HG03565 (cell line): ENCODE measurements at regions not wholly inside any gene's neighbourhood (a gene's known extent, or its start where the extent isn't known, plus 50 kb on each side); places are given as distances from the start of the nearest gene placed in this dataset.
"Not testable (repeated sequence)": the region's sequence is repeated elsewhere in the genome, so short reads cannot be mapped to it uniquely, and the experiment has no call there.

Experiments used
- ATAC-seq: cut with Tn5 transposase; IDR thresholded peaks from one replicate; pipeline ENCODE4 v1.9.1; 2021; ENCODE audit warnings: mild to moderate bottlenecking, moderate library complexity; ENCODE audit not compliant: unreplicated experiment

DNA sequence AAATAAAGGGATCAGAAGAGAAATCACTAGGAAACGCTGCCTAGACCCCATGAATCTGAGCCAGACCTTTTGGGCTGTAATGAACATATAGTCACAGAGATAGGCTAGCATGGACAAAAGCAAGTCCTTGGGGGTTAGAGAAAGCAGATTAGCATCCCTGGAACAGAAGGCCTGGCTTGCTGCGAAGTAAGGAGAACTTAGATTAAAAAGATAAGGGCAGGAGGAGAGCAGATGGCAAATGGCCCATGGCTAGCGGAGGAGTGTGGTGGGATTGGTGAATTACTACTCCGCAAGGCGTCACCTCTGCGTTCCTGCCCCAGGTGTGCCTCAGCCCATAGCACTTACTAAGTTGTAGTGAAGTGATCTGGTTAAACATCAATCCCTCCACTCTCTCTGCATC, 92.3 kb upstream of the ZNF438 start:
- no peak for ATAC-seq

DNA sequence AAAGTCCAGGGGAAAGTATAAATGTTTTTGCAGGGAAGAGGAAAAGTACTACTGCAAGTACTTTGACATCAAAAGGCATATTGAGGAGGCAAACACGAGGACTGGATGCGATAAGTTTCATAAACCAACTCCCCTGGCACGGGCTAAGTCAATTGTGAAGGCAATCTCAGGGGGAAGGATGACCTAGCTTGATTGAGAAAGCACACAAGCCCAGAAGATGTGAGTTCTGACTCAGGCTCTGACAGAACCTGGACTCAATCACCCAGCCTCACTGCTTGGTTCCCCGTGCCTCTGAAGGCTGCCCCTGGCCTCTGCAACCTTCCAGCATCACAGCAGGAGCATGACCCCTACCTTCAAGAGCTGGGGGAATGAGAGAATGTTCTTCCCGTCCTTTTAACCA, 93.2 kb upstream of the ZNF438 start:
- ATAC-seq, result no peak

DNA sequence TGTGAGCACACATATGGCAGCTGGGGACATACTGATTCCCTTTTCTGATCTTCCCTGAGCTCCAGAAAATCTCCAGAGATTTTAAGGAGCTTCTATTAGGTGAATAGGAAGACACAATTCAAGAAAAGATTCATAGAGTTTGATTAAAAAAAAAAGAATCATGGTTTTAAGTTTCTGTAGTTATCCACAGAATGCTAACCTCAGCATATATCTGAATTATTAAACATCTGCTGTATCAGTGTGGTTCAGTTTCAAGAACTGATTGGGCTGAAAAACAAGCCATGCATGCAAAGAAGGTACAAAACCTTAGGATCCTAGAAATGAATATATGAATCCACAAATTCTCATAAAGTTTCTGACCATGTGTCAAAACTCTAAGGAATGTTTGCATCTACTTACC, 94.1 kb upstream of the ZNF438 start:
- no peak for ATAC-seq

DNA sequence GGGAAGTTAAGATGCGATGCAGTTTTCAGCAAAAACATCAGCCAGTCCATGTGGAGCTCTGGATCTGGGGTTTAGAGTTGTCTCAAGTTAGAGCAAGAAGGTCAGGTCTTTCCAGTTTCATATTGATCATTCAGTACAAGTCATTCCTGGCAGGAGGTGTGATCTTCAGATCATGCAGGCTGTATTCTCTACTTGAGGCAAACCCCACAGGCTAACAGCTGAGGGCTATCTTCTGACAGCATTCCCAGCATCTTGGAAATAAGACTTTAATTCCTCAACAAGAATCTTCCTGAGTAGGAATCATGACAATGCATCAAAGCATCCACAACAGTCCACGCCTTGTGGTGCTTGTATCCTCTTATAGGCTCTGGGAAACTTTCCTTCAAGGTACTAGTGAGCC, 94.9 kb upstream of the ZNF438 start:
- no peak for ATAC-seq

DNA sequence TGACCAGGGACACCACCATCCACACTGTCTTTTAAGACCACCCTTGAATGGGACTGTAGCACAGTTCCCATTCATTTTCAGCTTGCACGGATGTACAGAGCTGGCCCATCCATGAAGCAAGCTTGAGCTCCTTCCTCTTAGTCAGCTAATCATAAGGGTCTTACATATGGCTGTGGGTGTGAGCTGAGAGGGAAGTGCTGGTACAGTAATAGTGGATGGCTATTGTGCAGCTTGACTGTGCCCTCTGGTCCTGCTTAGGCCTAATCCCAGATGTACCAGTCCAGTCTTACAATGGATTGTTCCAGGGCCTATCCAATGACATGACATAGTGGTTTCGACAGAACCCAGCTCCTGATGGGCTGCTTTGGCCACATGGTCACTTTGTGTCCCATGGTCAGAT, 96.9 kb upstream of the ZNF438 start:
- ATAC-seq, result no peak

- no peak for ATAC-seq
Observed at GRCh38 chr10:31129271-31129670, 97.6 kb upstream of the ZNF438 start.

GRCh38 chr10:31129880-31130405, 98.3 kb upstream of the ZNF438 start:
- no peak for ATAC-seq

DNA sequence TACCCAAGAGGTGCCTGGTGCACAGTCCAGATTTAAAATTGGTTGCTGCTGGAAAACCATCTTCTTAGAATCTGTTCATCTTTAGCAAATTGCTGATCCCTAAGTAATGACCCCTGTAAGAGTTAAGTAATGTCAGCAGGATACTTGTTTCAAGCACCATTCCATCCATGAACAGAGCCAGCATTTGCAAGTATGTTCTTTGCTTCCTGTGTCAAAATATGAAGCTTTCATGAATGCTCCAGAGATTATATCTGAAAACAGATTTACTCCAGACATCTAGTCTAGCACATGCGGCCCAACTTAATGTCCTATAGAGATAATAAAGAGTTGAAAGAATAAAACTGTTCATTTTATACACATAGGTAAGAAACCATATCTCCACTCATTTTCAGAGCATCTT, 98.7 kb upstream of the ZNF438 start:
- no peak for ATAC-seq

GRCh38 chr10:31131251-31131650, 99.6 kb upstream of the ZNF438 start:
- no peak for ATAC-seq

GRCh38 chr10:31132681-31133244, 101.1 kb upstream of the ZNF438 start:
- ATAC-seq, result no peak

GRCh38 chr10:31133251-31133791, 101.7 kb upstream of the ZNF438 start:
- ATAC-seq, result no peak

DNA sequence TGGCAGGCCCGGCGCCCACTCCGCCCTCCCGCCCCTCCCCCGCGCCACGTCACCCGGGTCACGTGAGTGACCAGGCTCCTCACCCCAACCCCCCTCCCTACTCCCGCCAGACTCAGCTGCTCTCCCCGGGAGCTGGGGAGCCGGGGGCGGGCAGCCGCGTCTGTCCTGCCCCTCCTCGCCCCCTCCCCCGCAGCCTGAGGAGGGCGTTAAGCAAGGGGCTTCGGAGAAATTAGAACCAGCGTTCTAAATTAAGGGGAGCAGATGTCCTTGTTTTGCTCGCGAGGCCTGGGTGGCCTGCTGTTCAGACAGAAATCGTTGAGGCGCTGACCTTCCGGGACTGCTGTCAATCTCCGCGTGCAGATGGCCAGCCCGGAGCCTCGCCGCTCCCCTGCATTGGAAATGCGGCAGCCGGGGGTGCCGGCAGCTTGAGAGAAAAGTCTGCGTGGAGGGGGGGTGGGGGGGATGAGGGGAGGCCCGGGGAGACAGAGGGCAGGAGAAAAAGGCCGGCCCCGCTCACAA, 102.2 kb upstream of the ZNF438 start:
- ATAC-seq, result no peak

- ATAC-seq, result no peak
Observed at GRCh38 chr10:31134311-31134952, 102.8 kb upstream of the ZNF438 start.

- ATAC-seq, result no peak
Observed at GRCh38 chr10:31135171-31135570, 103.5 kb upstream of the ZNF438 start.

DNA sequence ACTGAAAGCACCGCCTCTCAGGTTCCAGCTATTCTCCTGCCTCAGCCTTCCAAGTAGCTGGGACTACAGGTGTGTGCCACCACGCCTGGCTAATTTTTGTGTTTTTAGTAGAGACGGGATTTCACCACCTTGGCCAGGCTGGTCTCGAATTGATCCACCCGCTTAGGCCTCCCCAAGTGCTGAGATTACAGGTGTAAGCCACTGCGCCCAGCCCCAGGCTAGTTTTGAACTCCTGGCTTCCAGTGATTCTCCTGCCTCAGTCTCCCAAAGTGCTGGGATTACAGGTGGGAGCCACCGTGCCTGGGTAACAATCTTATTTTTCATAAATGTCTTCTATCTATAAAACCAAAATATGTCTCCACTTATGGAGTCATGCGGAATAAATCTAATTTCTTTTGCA, 104.1 kb upstream of the ZNF438 start:
- not testable (repeated sequence) for ATAC-seq

GRCh38 chr10:31136386-31136785, 104.7 kb upstream of the ZNF438 start:
- ATAC-seq, result no peak

DNA sequence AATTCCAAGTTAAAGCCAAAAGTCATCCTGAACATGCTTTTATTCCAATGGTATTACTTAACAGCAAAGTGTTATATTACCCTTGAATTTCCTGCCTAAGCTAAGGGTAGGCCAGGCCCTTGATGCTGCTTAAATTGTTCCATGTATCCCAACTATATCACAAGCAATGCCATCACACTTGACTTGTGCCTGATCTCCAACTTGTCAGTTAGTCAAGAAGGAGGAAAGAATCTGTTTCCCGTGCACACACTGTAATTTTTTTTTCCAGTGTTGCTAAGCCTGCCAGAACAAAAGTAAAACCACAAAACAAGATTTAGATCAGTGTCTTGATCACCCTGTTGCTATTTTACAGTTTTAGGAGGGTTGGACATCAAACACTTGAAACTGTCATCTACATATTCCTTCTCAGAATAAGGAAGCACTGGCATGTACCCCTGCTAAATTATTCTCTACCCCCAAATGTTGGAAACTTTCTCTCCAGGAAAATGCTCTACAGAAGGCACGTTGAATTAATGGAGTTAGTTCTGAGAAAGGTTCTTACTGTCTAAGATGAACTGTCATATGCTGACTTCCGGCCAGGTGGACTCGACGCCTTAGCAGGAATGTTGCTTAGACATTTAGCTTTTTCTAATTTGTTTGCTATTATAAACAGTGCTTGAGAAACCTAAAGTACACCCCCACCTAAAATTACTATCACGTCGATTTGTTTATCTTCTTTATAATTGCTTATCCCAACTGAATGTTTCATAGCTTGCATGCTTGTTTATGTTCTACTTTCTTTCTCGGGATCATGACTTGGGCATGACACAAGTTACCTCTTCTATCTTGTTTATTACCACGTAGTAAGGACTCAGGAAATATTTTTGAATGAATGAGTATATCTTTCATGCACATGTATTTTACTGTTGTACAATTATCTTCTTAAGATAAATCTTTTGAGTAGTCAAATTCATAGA, 105.5 kb upstream of the ZNF438 start:
- ATAC-seq, result no peak

GRCh38 chr10:31138026-31138553, 106.4 kb upstream of the ZNF438 start:
- ATAC-seq, result no peak

DNA sequence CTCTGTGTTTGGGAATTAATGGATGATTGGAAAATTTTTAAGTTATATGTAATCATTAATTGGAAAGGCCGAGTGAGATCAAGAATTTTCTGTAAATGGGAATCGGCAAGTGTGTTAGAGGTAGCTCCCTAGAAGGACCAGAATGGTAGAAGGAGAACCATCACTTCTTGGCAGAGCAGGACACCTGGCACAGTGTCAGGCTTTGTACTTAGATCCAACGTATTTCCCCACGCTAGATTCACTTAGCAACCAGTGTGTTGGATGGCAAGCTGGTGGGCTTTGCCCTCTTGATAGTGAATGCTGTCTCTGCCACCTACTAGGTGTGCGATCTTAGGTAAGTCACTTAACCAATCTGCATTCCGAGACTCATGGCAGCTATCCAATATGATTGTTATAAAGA, 107.8 kb upstream of the ZNF438 start:
- ATAC-seq, result no peak

GRCh38 chr10:31140716-31141115, 109.1 kb upstream of the ZNF438 start:
- ATAC-seq, result no peak

DNA sequence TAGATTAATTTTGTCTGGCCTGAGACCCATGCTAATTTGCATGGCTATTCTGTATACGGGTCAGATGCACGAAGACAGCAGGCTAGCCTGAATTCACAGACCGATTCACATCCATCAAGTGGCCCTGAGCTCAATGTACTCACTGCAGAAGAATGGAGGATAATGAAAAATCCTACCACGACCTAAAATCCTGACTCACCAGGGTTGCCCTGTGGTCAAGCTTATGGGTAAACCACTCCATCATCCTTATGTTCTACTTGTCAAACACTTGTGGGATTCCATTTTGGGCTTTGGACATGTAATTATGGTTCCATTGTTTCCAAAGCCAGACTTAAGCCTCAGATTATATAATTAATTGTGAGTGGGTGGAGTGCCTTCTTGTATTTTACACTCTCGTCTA, 110.4 kb upstream of the ZNF438 start:
- ATAC-seq, result no peak
